NCI-H226 (cell line): ENCODE measurements at regions not wholly inside any gene's neighbourhood (a gene's known extent, or its start where the extent isn't known, plus 50 kb on each side); places are given as distances from the start of the nearest gene placed in this dataset.
A peak's percentile ranks its signal among the peaks of the same experiment; 100 is the strongest.
"Not testable (repeated sequence)": the region's sequence is repeated elsewhere in the genome, so short reads cannot be mapped to it uniquely, and the experiment has no call there.

Experiments
- DNase-seq: peaks from one replicate; pipeline ENCODE4 v3.0.0-alpha.2; 2015

- DNase-seq = peak; percentile 58
These were observed 157.8 kb upstream of the TTC29 start for GRCh38 chr4:147103403-147103946.

- DNase-seq = no peak
These were observed 159.1 kb upstream of the TTC29 start for GRCh38 chr4:147104768-147105167.

DNA sequence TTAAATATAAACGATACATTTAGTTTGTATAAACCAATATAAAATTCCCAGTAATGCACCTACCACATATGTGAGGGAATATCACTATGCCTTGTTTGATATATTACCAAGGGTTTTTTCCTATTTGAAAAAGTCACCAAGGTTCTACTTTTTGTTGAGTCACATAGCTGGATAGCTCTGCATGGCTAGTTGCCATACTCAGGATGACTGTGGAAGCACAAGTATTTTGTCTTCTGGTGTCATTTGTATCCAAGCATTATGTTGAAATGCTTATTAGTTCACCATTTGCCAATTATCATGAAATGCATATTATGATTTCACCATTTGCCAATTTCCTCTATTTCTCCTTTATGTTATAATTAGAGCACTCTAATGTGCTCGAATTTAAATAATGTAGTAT, 162.7 kb upstream of the TTC29 start:
- no peak for DNase-seq

DNA sequence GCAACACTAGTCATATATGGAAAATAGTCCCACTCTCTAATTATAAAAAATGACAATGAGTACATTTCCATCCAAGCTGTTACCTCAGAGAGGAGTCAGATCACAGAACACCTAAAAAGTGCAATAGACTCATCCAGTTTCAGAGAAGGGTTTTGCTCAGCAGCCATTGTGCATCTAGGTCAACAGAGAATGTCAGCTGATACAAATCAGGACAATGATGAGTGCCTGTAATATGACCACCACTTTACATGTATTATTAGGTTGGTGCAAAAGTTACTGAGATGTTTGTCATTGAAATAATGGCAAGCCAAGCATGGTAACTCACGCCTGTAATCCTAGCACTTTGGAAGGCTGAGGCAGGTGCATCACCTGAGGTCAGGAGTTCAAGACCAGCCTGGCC, 164.1 kb upstream of the TTC29 start:
- DNase-seq = no peak

- no peak for DNase-seq
These were observed 165.1 kb upstream of the TTC29 start for GRCh38 chr4:147110473-147111367.

GRCh38 chr4:147112196-147112595, 166.5 kb upstream of the TTC29 start:
- DNase-seq = not testable (repeated sequence)

- DNase-seq = peak; percentile 80
These were observed 171.8 kb upstream of the TTC29 start for GRCh38 chr4:147117431-147117830.

DNA sequence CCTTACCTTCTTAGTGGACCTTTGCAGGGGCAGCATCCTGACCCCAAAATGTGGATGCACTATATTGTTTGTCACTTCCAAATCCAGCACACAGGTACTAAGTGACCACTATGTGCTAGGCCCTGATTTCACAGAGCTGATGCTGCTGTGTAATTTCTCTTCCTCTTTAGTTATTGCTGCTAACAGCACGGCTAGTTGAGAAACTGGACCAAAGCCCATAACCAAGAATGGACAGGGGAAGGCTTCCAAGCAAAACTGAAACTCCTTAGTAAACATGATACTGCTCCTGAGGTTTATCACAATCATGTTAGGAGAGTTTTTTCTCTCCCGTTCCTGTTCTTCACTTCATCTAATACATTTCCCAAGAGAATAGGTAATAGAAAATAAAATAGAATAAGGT, 172.9 kb upstream of the TTC29 start:
- DNase-seq = peak; percentile 31

- no peak for DNase-seq
These were observed 177.0 kb upstream of the TTC29 start for GRCh38 chr4:147122685-147123084.

DNA sequence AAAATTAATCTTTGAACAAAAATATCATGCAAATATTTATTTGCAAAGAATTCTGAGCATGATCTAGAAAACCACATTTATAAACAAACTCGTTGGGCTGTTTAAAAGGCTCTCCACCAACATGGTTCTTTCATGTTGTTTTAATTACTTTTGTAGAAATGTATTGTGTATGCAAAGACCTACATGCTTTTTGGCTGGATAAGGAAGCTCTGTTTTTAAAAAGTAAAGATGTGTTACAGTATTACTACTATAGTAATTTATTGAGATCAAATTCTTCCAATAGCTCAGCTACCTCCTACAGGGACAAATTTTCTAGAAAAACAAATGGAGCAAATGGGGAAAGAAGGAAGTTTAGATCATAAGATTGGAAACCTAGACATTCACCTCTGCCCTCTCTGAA, 177.5 kb upstream of the TTC29 start:
- no peak for DNase-seq

DNA sequence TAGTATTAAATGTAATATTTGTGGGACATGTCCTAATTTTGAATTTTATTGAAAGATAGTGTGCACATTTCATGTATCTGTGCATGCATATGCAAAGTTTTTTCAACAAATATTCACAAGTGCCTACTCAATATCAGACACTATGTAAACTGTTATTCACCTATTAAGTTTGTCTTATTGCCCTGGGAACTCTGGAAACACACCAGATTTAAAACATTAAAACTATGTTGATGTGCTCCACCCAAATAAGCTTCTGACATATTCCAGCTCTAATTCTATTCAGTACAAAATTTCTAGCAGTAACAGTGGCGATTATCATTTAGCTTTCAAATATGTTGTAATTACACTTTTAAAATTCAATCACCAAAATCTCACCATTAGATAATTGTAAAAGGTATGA, 183.1 kb upstream of the TTC29 start:
- DNase-seq = no peak

GRCh38 chr4:147129687-147130086, 184.0 kb upstream of the TTC29 start:
- DNase-seq = no peak

DNA sequence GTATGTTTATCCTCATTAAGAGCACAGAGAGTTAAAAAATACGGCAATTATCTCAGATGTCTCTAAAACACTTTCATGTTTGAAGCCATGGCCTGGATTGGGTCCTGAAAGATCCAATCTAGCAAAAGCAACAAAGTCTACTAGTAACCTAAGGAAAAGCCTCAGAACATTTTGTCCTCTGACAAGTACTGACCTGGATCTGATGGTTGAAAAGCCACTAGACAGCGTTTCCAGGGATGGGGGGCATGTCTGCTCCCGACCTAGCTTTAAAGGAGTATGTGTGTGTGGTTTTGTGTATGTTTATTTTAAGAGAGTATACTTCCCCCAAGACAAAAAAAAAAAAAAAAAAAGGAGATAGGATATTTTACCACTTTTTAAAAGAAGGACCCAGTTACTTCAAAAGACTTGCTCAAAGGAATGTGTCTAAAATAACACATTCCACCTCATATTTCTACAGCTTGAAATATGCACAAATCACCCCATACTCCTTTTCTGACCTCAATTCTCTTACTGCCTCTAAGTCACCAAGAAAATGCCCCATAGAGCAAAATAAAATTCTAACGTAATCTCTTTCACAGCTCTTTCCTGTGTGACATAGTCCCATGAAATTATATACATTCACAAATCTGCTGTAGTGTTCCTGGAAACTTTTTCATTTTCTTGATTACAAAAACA, 189.0 kb upstream of the TTC29 start:
- no peak for DNase-seq

- DNase-seq = no peak
These were observed 190.6 kb upstream of the TTC29 start for GRCh38 chr4:147136310-147136709.

DNA sequence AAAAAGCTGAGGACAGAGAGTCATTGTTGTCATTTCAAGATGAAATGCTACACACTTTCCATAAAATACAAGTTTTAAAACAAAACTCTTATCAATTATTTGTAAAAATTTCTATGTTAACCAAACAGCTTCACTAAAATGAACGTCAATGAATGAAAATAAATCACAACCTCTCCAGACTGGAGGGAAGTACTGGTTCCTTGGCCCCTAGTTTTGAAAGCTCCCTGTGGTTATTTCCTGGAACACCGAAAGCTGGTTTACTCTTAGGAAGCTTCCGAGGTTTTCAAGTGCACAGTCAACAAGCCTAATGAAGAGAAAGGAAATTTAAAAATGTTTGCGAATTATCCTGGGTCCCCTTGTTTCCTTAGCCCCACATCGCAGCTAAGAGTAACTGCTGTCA, 191.1 kb upstream of the TTC29 start:
- DNase-seq = no peak

DNA sequence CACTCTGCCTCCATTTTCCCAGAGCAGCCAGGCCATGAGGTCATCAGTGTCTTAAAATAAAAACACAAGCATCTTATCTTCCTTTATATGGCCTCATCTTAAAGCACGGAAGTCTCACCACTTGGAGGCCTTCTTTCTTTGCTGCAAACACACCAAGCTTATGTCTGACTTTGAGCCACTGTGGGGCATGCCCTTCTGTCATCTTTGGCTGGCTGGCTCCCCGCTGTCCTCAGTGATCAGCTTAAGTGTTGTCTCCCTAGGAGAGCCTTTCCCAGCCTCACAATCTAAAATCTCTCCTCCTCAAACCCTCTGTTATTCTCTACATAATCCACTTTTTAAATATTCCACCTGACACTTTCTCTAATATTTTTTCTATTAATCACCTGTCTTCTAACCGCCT, 191.6 kb upstream of the TTC29 start:
- no peak for DNase-seq

DNA sequence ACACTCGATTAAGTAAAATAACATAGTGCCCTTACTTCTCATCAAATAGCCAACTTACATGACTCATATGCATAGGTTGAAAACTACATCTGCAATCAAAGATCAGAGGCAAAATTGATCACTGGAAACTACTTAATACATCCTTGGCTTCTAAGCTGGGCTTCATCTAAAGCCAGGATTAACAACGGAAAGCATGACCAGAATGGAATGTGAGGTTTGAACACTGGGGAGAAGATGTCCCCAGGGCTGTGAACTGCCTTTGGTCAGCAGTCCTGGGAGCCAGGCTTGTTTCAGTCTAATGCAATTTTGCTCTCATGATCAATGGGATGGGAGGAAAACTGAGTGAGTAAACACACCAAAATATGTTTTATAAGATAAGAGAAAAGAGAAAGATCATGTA, 192.5 kb upstream of the TTC29 start:
- DNase-seq = no peak

DNA sequence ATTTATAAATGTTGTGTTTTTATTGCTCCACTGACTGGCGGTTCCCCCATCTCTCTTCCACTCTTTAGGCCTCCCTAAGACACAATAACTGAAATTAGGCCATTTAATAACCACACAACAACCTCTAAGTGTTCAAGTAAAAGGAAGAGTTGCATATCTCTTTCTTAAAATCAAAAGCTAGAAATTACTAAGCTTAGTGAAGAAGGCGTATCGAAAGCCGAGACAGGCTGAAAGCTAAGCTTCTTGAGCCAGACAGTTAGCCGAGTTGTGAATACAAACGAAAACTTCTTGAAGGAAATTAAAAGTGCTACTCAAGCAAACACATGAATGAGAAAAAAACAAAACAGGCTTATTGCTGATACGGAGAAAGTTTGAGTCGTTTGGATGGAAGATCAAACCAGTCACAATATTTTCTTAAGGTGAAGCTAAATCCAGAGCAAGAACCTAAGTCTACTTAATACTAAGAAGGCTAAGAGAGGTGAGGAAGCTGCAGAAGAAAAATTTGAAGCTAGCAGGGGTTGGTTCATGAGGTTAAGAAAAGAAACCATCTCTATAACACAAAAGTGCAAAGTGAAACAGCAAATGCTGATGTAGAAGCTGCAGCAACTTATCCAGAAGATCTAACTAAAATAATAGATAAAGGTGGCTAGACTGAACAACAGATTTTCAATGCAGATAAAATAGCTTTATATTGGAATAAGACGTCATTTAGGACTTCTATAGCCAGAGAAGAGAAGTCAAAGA, 194.0 kb upstream of the TTC29 start:
- DNase-seq = no peak

GRCh38 chr4:147151763-147152162, 206.1 kb upstream of the TTC29 start:
- DNase-seq = no peak

- DNase-seq = no peak
These were observed 212.4 kb upstream of the TTC29 start for GRCh38 chr4:147157860-147158701.

- DNase-seq = no peak
These were observed 215.3 kb upstream of the TTC29 start for GRCh38 chr4:147160908-147161513.

- DNase-seq = no peak
These were observed 217.6 kb upstream of the TTC29 start for GRCh38 chr4:147163311-147163710.
